OCI-LY1 (cell line): ENCODE measurements at regions not wholly inside any gene's neighbourhood (a gene's known extent, or its start where the extent isn't known, plus 50 kb on each side); places are given as distances from the start of the nearest gene placed in this dataset.
A peak's percentile ranks its signal among the peaks of the same experiment; 100 is the strongest.

Source experiments
- H2AFZ ChIP-seq: fragments of 200-600 bp; sonication (generic), shearing (Covaris generic); 2 replicates; pipeline ENCODE4 v1.6.0; 2014; ENCODE audit warnings: antibody characterized with exemption, mild to moderate bottlenecking, low read length
- H3F3A ChIP-seq: fragments of 200-600 bp; sonication (generic), shearing (Covaris generic); 2 replicates; pipeline ENCODE4 v1.6.0; 2014; ENCODE audit warnings: mild to moderate bottlenecking, antibody characterized with exemption, low read length, moderate library complexity; ENCODE audit not compliant: insufficient read depth
- H3K27ac ChIP-seq: fragments of 200-600 bp; sonication (generic); 2 replicates; pipeline ENCODE4 v1.5.1; 2014; ENCODE audit warnings: low read length, mixed run types, mild to moderate bottlenecking, low read depth; ENCODE audit not compliant: poor library complexity, severe bottlenecking
- H3K27me3 ChIP-seq: fragments of 200-600 bp; sonication (generic); 2 replicates; pipeline ENCODE4 v1.6.0; 2014; ENCODE audit warnings: antibody characterized with exemption, mild to moderate bottlenecking, low read length, moderate library complexity; ENCODE audit not compliant: insufficient read depth
- H3K36me3 ChIP-seq: fragments of 200-600 bp; sonication (generic); 2 replicates; pipeline ENCODE4 v1.6.1; 2014; ENCODE audit warnings: mild to moderate bottlenecking, antibody characterized with exemption, low read length, moderate library complexity, mixed read lengths; ENCODE audit not compliant: insufficient read depth
- H3K4me1 ChIP-seq: fragments of 200-600 bp; sonication (generic); 2 replicates; pipeline ENCODE4 v1.5.1; 2014; ENCODE audit warnings: mild to moderate bottlenecking, low read length, moderate library complexity; ENCODE audit not compliant: insufficient read depth, severe bottlenecking
- H3K4me2 ChIP-seq: fragments of 200-600 bp; sonication (generic), shearing (Covaris generic); 2 replicates; pipeline ENCODE4 v1.6.1; 2014; ENCODE audit warnings: low read length
- H3K4me3 ChIP-seq: fragments of 200-600 bp; sonication (generic); 2 replicates; pipeline ENCODE4 v1.5.1; 2014; ENCODE audit warnings: low read length, low read depth, mild to moderate bottlenecking, mixed read lengths; ENCODE audit not compliant: poor library complexity, severe bottlenecking
- H3K79me2 ChIP-seq: fragments of 200-600 bp; shearing (Covaris generic); 2 replicates; pipeline ENCODE4 v1.6.1; 2016; ENCODE audit warnings: mixed run types, low read length, mixed read lengths; ENCODE audit not compliant: insufficient read depth
- H3K9ac ChIP-seq: fragments of 200-600 bp; sonication (generic), shearing (Covaris generic); 2 replicates; pipeline ENCODE4 v1.6.1; 2014; ENCODE audit warnings: mild to moderate bottlenecking, low read length, mixed read lengths
- H3K9me2 ChIP-seq: fragments of 200-600 bp; sonication (generic), shearing (Covaris generic); 2 replicates; pipeline ENCODE4 v1.6.1; 2014; ENCODE audit warnings: low read depth, mild to moderate bottlenecking, low read length, mixed read lengths
- H3K9me3 ChIP-seq: fragments of 200-600 bp; shearing (Covaris generic); 2 replicates; pipeline ENCODE4 v1.6.1; 2014; ENCODE audit warnings: low read length, mixed read lengths
- H4K20me1 ChIP-seq: fragments of 200-600 bp; sonication (generic), shearing (Covaris generic); 2 replicates; pipeline ENCODE4 v1.6.0; 2016; ENCODE audit warnings: mild to moderate bottlenecking, low read length; ENCODE audit not compliant: insufficient read depth
- CTCF ChIP-seq: fragments of 200-600 bp; sonication (generic), shearing (Covaris generic); IDR thresholded peaks from 2 replicates; pipeline ENCODE4 v1.5.1; 2017; ENCODE audit warnings: mild to moderate bottlenecking, antibody characterized with exemption, low read length, moderate library complexity, mixed read lengths
- EZH2 ChIP-seq: fragments of 200-600 bp; sonication (generic), shearing (Covaris generic); IDR thresholded peaks from 2 replicates; pipeline ENCODE4 v1.8.0; 2017; ENCODE audit warnings: borderline replicate concordance, mixed run types, mild to moderate bottlenecking, antibody characterized with exemption, low read length, moderate library complexity, mixed read lengths

- Histone ChIP-seq H4K20me1 (no peaks in the 10 kb centered on the region), H3K79me2 (no peaks in the 10 kb centered on the region), H3K4me1 (peaks cover 15% of the 10 kb centered on the region), H3K9me2 (no peaks in the 10 kb centered on the region), H3F3A (no peaks in the 10 kb centered on the region), H2AFZ (peak overlapping the region; percentile 53; the same call in 1 of the 2 replicates), H3K36me3 (no peaks in the 10 kb centered on the region), H3K27ac (no peak overlapping the region), H3K4me3 (no peak overlapping the region), H3K9me3 (no peaks in the 10 kb centered on the region), H3K9ac (no peak overlapping the region), H3K27me3 (no peaks in the 10 kb centered on the region), H3K4me2 (no peak overlapping the region)
- TF ChIP-seq CTCF: no peak
- no peak for TF ChIP-seq EZH2
Measured at GRCh38 chr21:22925032-22925431, 1926.8 kb downstream of the NCAM2 start.

- Histone ChIP-seq H2AFZ (no peak overlapping the region), H3K36me3 (no peaks in the 10 kb centered on the region), H3K9me3 (no peaks in the 10 kb centered on the region), H3K4me2 (no peak overlapping the region), H3K9ac (no peak overlapping the region), H3K4me3 (no peak overlapping the region), H4K20me1 (no peaks in the 10 kb centered on the region), H3K4me1 (peaks cover 15% of the 10 kb centered on the region), H3F3A (no peaks in the 10 kb centered on the region), H3K27ac (no peak overlapping the region), H3K9me2 (no peaks in the 10 kb centered on the region), H3K79me2 (no peaks in the 10 kb centered on the region), H3K27me3 (no peaks in the 10 kb centered on the region)
- TF ChIP-seq EZH2 (no peak), CTCF (no peak)
Measured at GRCh38 chr21:22927469-22927868, 1929.3 kb downstream of the NCAM2 start.

GRCh38 chr21:22941779-22942490, 1943.7 kb downstream of the NCAM2 start:
- peaks cover 11% of the 10 kb centered on the region for H3K4me1 ChIP-seq
- H3K27me3 ChIP-seq: no peaks in the 10 kb centered on the region
- no peaks in the 10 kb centered on the region for H4K20me1 ChIP-seq
- H2AFZ ChIP-seq: no peak overlapping the region
- H3K4me2 ChIP-seq: no peak overlapping the region
- no peak for TF ChIP-seq CTCF
- TF ChIP-seq EZH2: no peak
- H3K79me2 ChIP-seq: no peaks in the 10 kb centered on the region
- no peak overlapping the region for H3K4me3 ChIP-seq
- H3K27ac ChIP-seq: no peak overlapping the region
- no peaks in the 10 kb centered on the region for H3F3A ChIP-seq
- no peak overlapping the region for H3K9ac ChIP-seq
- H3K9me2 ChIP-seq: no peaks in the 10 kb centered on the region
- H3K36me3 ChIP-seq: no peaks in the 10 kb centered on the region
- H3K9me3 ChIP-seq: no peaks in the 10 kb centered on the region
